ENCODE measurements at regions not wholly inside any gene's neighbourhood (a gene's known extent, or its start where the extent isn't known, plus 50 kb on each side); places are given as distances from the start of the nearest gene placed in this dataset.

DNA sequence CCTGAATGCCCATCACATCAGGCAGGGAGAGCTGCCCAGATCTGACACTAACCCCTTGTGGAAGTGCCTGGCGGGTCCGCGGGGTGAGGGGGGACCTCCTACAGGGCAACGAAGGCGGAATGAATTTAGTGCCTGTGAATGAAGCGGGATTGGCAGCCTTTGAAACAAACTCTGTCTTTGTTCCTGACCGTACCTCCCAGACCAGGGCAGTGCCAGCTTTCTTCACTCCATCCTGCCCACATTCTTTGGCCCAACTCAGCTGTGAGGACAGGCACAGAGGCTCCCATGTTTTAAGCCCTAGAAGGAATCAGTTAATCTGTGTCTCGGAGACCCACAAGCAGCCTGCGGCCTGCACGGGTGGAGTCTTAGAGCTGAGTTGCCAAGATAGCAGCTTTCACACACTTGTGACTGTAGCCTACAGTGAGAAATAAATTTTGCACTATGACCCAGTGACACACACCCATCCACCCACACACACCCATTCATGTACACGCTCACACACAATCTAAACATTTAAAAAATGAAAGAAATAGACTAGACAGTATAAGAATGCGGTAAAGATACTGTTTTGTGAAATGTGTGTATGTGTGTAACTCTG lies 60.1 kb upstream of the USP24 start:
- in situ Hi-C loops (cut with MboI; ENCODE audit: low pct_unique_long_range_greater_than_20kb, low sequenced_read_pairs, unreplicated experiment): loop anchor here (5.0 to 25.0 kb wide), 3 partner anchors 70 to 1312 kb away; partner anchors contain the start of gene PLPP3
- TF ChIP-seq, protein P1, sequence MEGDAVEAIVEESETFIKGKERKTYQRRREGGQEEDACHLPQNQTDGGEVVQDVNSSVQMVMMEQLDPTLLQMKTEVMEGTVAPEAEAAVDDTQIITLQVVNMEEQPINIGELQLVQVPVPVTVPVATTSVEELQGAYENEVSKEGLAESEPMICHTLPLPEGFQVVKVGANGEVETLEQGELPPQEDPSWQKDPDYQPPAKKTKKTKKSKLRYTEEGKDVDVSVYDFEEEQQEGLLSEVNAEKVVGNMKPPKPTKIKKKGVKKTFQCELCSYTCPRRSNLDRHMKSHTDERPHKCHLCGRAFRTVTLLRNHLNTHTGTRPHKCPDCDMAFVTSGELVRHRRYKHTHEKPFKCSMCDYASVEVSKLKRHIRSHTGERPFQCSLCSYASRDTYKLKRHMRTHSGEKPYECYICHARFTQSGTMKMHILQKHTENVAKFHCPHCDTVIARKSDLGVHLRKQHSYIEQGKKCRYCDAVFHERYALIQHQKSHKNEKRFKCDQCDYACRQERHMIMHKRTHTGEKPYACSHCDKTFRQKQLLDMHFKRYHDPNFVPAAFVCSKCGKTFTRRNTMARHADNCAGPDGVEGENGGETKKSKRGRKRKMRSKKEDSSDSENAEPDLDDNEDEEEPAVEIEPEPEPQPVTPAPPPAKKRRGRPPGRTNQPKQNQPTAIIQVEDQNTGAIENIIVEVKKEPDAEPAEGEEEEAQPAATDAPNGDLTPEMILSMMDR (IDR thresholded peaks at IDR 0.05; ENCODE audit: extremely low read depth, insufficient read depth, missing control alignments): no peak
- no peak for DNase-seq (ENCODE audit: low spot score)

DNA sequence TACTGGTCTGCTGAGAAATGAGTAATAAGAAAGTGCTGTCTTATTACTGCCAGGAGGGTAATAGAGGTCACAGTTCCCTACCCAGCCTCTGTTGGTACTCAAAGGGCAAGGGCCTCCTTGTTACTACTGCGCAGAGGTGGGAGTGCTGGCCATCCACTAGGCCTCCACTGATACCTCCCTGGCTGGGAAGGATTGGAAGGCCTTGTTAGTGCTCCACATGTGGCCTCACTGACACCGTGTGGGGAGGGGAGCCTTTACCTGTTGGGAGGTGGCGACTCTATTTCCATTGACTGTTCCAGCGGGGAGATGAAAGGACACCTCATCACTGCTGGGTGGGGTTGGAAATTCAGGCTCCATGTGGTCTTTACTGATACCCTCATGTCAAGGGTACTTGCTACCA lies 57.8 kb upstream of the USP24 start:
- in situ Hi-C loops (cut with MboI; ENCODE audit: low pct_unique_long_range_greater_than_20kb, low sequenced_read_pairs, unreplicated experiment): loop anchor here (10.0 kb wide), 1 partner anchor 68 kb away; no protein-coding TSS in a partner anchor
- TF ChIP-seq, protein P1 (IDR thresholded peaks at IDR 0.05; ENCODE audit: extremely low read depth, insufficient read depth, missing control alignments): no peak
- DNase-seq (ENCODE audit: low spot score): no peak
